ENCODE measurements at regions not wholly inside any gene's neighbourhood (a gene's known extent, or its start where the extent isn't known, plus 50 kb on each side); places are given as distances from the start of the nearest gene placed in this dataset.
"Not testable (repeated sequence)": the region's sequence is repeated elsewhere in the genome, so short reads cannot be mapped to it uniquely, and the experiment has no call there.

GRCh38 chr14:98932431-98933325, 339.3 kb downstream of the BCL11B start:
- Mint-ChIP-seq H3K4me3 (peak overlapping the region; percentile 67 to 70), H3K27ac (peak overlapping the region; percentile 56), H3K27me3 (ENCODE audit: low read depth) (no peaks in the 10 kb centered on the region), H3K9me3 (peaks cover 2 to 3% of the 10 kb centered on the region in 2 donors), H3K4me1 (ENCODE audit: low read depth) (peaks cover 79% of the 10 kb centered on the region), H3K36me3 (ENCODE audit: insufficient read depth in 2 of 2) (peaks cover 2 to 7% of the 10 kb centered on the region in 2 donors)
- ATAC-seq (replicated peaks in 1 of 2) (peak; percentile 39 to 42), DNase-seq (no peak)

GRCh38 chr14:98934569-98934968, 337.4 kb downstream of the BCL11B start:
- Mint-ChIP-seq H3K4me3 (peak overlapping the region in 1 of 2 donors; percentile 6), H3K4me1 (ENCODE audit: low read depth) (peaks cover 86% of the 10 kb centered on the region)
- ATAC-seq (replicated peaks in 1 of 2) = peak in 1 of 2 donors; percentile 48
- not testable (repeated sequence) for DNase-seq; H3K27ac Mint-ChIP-seq; H3K9me3 Mint-ChIP-seq; H3K36me3 Mint-ChIP-seq (ENCODE audit: insufficient read depth in 2 of 2); H3K27me3 Mint-ChIP-seq (ENCODE audit: low read depth)

- H3K9me3 Mint-ChIP-seq = peaks cover 2 to 3% of the 10 kb centered on the region in 2 donors
- ATAC-seq (replicated peaks in 1 of 2) (no peak), DNase-seq (no peak)
- H3K4me3 Mint-ChIP-seq = no peak overlapping the region
- peaks cover 2% of the 10 kb centered on the region in 2 donors for H3K36me3 Mint-ChIP-seq (ENCODE audit: insufficient read depth in 2 of 2)
- no peak overlapping the region for H3K27ac Mint-ChIP-seq
- peaks cover 92% of the 10 kb centered on the region for H3K4me1 Mint-ChIP-seq (ENCODE audit: low read depth)
- no peaks in the 10 kb centered on the region for H3K27me3 Mint-ChIP-seq (ENCODE audit: low read depth)
These were observed 336.1 kb downstream of the BCL11B start for GRCh38 chr14:98935921-98936320.

GRCh38 chr14:98937021-98937420, 335.0 kb downstream of the BCL11B start:
- Mint-ChIP-seq H3K4me1 (ENCODE audit: low read depth) (peaks cover 92% of the 10 kb centered on the region), H3K27ac (no peak overlapping the region), H3K4me3 (no peak overlapping the region), H3K9me3 (peaks cover 2 to 3% of the 10 kb centered on the region in 2 donors), H3K27me3 (ENCODE audit: low read depth) (no peaks in the 10 kb centered on the region), H3K36me3 (ENCODE audit: insufficient read depth in 2 of 2) (peaks cover 2% of the 10 kb centered on the region in 2 donors)
- ATAC-seq (replicated peaks in 1 of 2) (no peak), DNase-seq (no peak)

- no peak for DNase-seq
- H3K27ac Mint-ChIP-seq = no peak overlapping the region
- H3K4me1 Mint-ChIP-seq (ENCODE audit: low read depth) = peaks cover 84% of the 10 kb centered on the region
- no peaks in the 10 kb centered on the region for H3K27me3 Mint-ChIP-seq (ENCODE audit: low read depth)
- peak overlapping the region in 1 of 2 donors; percentile 13 for H3K4me3 Mint-ChIP-seq
- peaks cover 2 to 3% of the 10 kb centered on the region in 2 donors for H3K9me3 Mint-ChIP-seq
- no peak for ATAC-seq (replicated peaks in 1 of 2)
- H3K36me3 Mint-ChIP-seq (ENCODE audit: insufficient read depth in 2 of 2) = peaks cover 2% of the 10 kb centered on the region in 2 donors
These were observed 334.1 kb downstream of the BCL11B start for GRCh38 chr14:98937712-98938505.

GRCh38 chr14:98940693-98941437, 331.1 kb downstream of the BCL11B start:
- no peaks in the 10 kb centered on the region for H3K9me3 Mint-ChIP-seq
- no peaks in the 10 kb centered on the region for H3K36me3 Mint-ChIP-seq (ENCODE audit: insufficient read depth in 2 of 2)
- ATAC-seq (replicated peaks in 1 of 2) = peak; percentile 69 to 74
- H3K4me1 Mint-ChIP-seq (ENCODE audit: low read depth) = peaks cover 66% of the 10 kb centered on the region
- H3K27me3 Mint-ChIP-seq (ENCODE audit: low read depth) = no peaks in the 10 kb centered on the region
- H3K27ac Mint-ChIP-seq = no peak overlapping the region
- peak overlapping the region; percentile 22 to 56 for H3K4me3 Mint-ChIP-seq
- no peak for DNase-seq

GRCh38 chr14:98941481-98941880, 330.5 kb downstream of the BCL11B start:
- peak overlapping the region; percentile 22 to 56 for H3K4me3 Mint-ChIP-seq
- H3K9me3 Mint-ChIP-seq = no peaks in the 10 kb centered on the region
- ATAC-seq (replicated peaks in 1 of 2) (peak; percentile 81 to 84), DNase-seq (peak in 1 of 2 donors; percentile 26)
- no peaks in the 10 kb centered on the region for H3K27me3 Mint-ChIP-seq (ENCODE audit: low read depth)
- H3K27ac Mint-ChIP-seq = peak overlapping the region; percentile 16
- no peaks in the 10 kb centered on the region for H3K36me3 Mint-ChIP-seq (ENCODE audit: insufficient read depth in 2 of 2)
- peaks cover 61% of the 10 kb centered on the region for H3K4me1 Mint-ChIP-seq (ENCODE audit: low read depth)

- Mint-ChIP-seq H3K4me3 (no peak overlapping the region), H3K9me3 (no peaks in the 10 kb centered on the region), H3K27me3 (ENCODE audit: low read depth) (no peaks in the 10 kb centered on the region), H3K4me1 (ENCODE audit: low read depth) (peaks cover 58% of the 10 kb centered on the region), H3K36me3 (ENCODE audit: insufficient read depth in 2 of 2) (no peaks in the 10 kb centered on the region), H3K27ac (no peak overlapping the region)
- DNase-seq = no peak
- no peak for ATAC-seq (replicated peaks in 1 of 2)
These were observed 328.1 kb downstream of the BCL11B start for GRCh38 chr14:98943907-98944306.

- no peak for DNase-seq
- Mint-ChIP-seq H3K27me3 (ENCODE audit: low read depth) (no peaks in the 10 kb centered on the region), H3K27ac (no peak overlapping the region), H3K4me3 (no peak overlapping the region), H3K36me3 (ENCODE audit: insufficient read depth in 2 of 2) (no peaks in the 10 kb centered on the region), H3K9me3 (no peaks in the 10 kb centered on the region), H3K4me1 (ENCODE audit: low read depth) (peaks cover 47% of the 10 kb centered on the region)
- ATAC-seq (replicated peaks in 1 of 2) = peak; percentile 42 to 64
These were observed 327.0 kb downstream of the BCL11B start for GRCh38 chr14:98944989-98945388.

- Mint-ChIP-seq H3K9me3 (no peaks in the 10 kb centered on the region), H3K36me3 (ENCODE audit: insufficient read depth in 2 of 2) (no peaks in the 10 kb centered on the region), H3K4me3 (no peak overlapping the region), H3K27ac (no peak overlapping the region), H3K4me1 (ENCODE audit: low read depth) (peaks cover 38% of the 10 kb centered on the region), H3K27me3 (ENCODE audit: low read depth) (no peaks in the 10 kb centered on the region)
- ATAC-seq (replicated peaks in 1 of 2) (no peak), DNase-seq (no peak)
These were observed 326.1 kb downstream of the BCL11B start for GRCh38 chr14:98945611-98946570.

GRCh38 chr14:98946940-98947339, 325.1 kb downstream of the BCL11B start:
- Mint-ChIP-seq H3K4me1 (ENCODE audit: low read depth) (peaks cover 29% of the 10 kb centered on the region), H3K27ac (no peak overlapping the region), H3K4me3 (no peak overlapping the region), H3K27me3 (ENCODE audit: low read depth) (no peaks in the 10 kb centered on the region), H3K36me3 (ENCODE audit: insufficient read depth in 2 of 2) (no peaks in the 10 kb centered on the region), H3K9me3 (no peaks in the 10 kb centered on the region)
- no peak for DNase-seq
- ATAC-seq (replicated peaks in 1 of 2) = no peak
